HG03108 (cell line): ENCODE measurements at regions not wholly inside any gene's neighbourhood (a gene's known extent, or its start where the extent isn't known, plus 50 kb on each side); places are given as distances from the start of the nearest gene placed in this dataset.
"Not testable (repeated sequence)": the region's sequence is repeated elsewhere in the genome, so short reads cannot be mapped to it uniquely, and the experiment has no call there.

Source experiments
- ATAC-seq: cut with Tn5 transposase; IDR thresholded peaks from one replicate; pipeline ENCODE4 v1.9.1; 2021; ENCODE audit warnings: moderate library complexity; ENCODE audit not compliant: unreplicated experiment

GRCh38 chr10:28188526-28188925, 114.3 kb downstream of the MPP7 start:
- no peak for ATAC-seq

- no peak for ATAC-seq
These were observed 115.8 kb downstream of the MPP7 start for GRCh38 chr10:28186887-28187578.

GRCh38 chr10:28186461-28186860, 116.4 kb downstream of the MPP7 start:
- ATAC-seq = no peak

- no peak for ATAC-seq
These were observed 118.1 kb downstream of the MPP7 start for GRCh38 chr10:28184810-28185209.

- ATAC-seq = no peak
These were observed 121.3 kb downstream of the MPP7 start for GRCh38 chr10:28181478-28182096.

GRCh38 chr10:28180654-28181053, 122.2 kb downstream of the MPP7 start:
- no peak for ATAC-seq

GRCh38 chr10:28179743-28180099, 123.1 kb downstream of the MPP7 start:
- ATAC-seq = no peak

GRCh38 chr10:28179006-28179742, 123.7 kb downstream of the MPP7 start:
- ATAC-seq = no peak

GRCh38 chr10:28177944-28178637, 124.8 kb downstream of the MPP7 start:
- ATAC-seq = peak; percentile 48

GRCh38 chr10:28176498-28176897, 126.4 kb downstream of the MPP7 start:
- ATAC-seq = not testable (repeated sequence)

GRCh38 chr10:28172223-28172610, 130.6 kb downstream of the MPP7 start:
- ATAC-seq = no peak

GRCh38 chr10:28171468-28172222, 131.2 kb downstream of the MPP7 start:
- no peak for ATAC-seq

- ATAC-seq = peak; percentile 99
These were observed 133.3 kb downstream of the MPP7 start for GRCh38 chr10:28169525-28169924.

- ATAC-seq = no peak
These were observed 141.9 kb downstream of the MPP7 start for GRCh38 chr10:28160866-28161405.

- no peak for ATAC-seq
These were observed 145.5 kb downstream of the MPP7 start for GRCh38 chr10:28157379-28157778.

- ATAC-seq = no peak
These were observed 147.1 kb downstream of the MPP7 start for GRCh38 chr10:28155726-28156125.

- ATAC-seq = no peak
These were observed 151.2 kb downstream of the MPP7 start for GRCh38 chr10:28151636-28152035.

GRCh38 chr10:28149746-28150145, 150.9 kb upstream of the ODAD2 start:
- no peak for ATAC-seq

GRCh38 chr10:28147706-28148105, 148.8 kb upstream of the ODAD2 start:
- no peak for ATAC-seq

GRCh38 chr10:28139138-28139537, 140.3 kb upstream of the ODAD2 start:
- no peak for ATAC-seq
